HEK293T (cell line): ENCODE measurements at regions not wholly inside any gene's neighbourhood (a gene's known extent, or its start where the extent isn't known, plus 50 kb on each side); places are given as distances from the start of the nearest gene placed in this dataset.

ENCODE experiments used
- BHLHE40 ChIP-seq: fragments of 450-650 bp; IDR thresholded peaks from 2 replicates; pipeline ENCODE4 v1.6.1; 2016; ENCODE audit warnings: mild to moderate bottlenecking, moderate library complexity, borderline replicate concordance
- CTBP1 ChIP-seq: fragments of 450-650 bp; IDR thresholded peaks from 2 replicates; pipeline ENCODE4 v1.6.1; 2016; ENCODE audit warnings: borderline replicate concordance
- FOXM1 ChIP-seq: fragments of 450-650 bp; IDR thresholded peaks from 2 replicates; pipeline ENCODE4 v1.6.1; 2017; ENCODE audit warnings: mild to moderate bottlenecking, borderline replicate concordance
- NFRKB ChIP-seq: fragments of 450-650 bp; IDR thresholded peaks from 2 replicates; pipeline ENCODE4 v1.6.1; 2016; ENCODE audit warnings: mild to moderate bottlenecking, moderate library complexity
- SP1 ChIP-seq: fragments of 450-650 bp; IDR thresholded peaks from 2 replicates; pipeline ENCODE4 v1.6.1; 2017
- SUZ12 ChIP-seq: fragments of 450-650 bp; IDR thresholded peaks from 2 replicates; pipeline ENCODE4 v1.6.1; 2016; ENCODE audit warnings: mild to moderate bottlenecking
- ZNF384 ChIP-seq: fragments of 450-650 bp; IDR thresholded peaks from 2 replicates; pipeline ENCODE4 v1.6.1; 2016
- TF ChIP-seq, protein P1 (sequence below): fragments of 450-650 bp; IDR thresholded peaks from 2 replicates; pipeline ENCODE4 v1.6.1; 2016

DNA sequence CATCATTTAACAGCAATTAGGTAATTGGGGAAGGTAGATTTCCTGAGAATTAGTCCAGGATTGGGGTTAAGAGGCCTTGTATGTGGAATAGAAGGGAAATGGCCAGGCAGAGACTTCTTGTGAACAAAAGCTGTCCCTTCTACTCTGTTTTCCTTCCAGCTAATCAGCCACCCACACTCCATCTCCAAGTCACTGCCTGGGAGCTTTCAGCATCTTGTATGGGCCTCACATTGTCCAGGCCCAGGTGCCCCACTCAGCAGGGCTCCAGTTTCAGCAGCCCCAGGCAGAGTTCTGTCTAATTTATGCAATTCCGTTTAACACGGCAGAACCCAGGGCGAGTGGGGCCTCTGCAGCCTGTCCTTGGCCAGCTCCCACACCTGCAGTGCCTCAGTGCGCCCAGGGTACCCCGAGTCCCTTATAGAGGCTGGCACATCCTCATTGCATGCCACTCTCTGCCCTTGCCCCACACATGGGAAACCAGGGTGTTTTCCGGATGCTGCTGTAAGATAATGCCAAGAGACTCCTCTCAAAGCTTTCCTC is 113.0 kb downstream of the EDN3 start:
- TF ChIP-seq SP1 (no peak), SUZ12 (no peak), BHLHE40 (no peak), ZNF384 (no peak), NFRKB (no peak), CTBP1 (no peak), FOXM1 (no peak)
- TF ChIP-seq, protein P1, sequence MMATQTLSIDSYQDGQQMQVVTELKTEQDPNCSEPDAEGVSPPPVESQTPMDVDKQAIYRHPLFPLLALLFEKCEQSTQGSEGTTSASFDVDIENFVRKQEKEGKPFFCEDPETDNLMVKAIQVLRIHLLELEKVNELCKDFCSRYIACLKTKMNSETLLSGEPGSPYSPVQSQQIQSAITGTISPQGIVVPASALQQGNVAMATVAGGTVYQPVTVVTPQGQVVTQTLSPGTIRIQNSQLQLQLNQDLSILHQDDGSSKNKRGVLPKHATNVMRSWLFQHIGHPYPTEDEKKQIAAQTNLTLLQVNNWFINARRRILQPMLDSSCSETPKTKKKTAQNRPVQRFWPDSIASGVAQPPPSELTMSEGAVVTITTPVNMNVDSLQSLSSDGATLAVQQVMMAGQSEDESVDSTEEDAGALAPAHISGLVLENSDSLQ = no peak
